ENCODE measurements at regions not wholly inside any gene's neighbourhood (a gene's known extent, or its start where the extent isn't known, plus 50 kb on each side); places are given as distances from the start of the nearest gene placed in this dataset.
"Not testable (repeated sequence)": the region's sequence is repeated elsewhere in the genome, so short reads cannot be mapped to it uniquely, and the experiment has no call there.

DNA sequence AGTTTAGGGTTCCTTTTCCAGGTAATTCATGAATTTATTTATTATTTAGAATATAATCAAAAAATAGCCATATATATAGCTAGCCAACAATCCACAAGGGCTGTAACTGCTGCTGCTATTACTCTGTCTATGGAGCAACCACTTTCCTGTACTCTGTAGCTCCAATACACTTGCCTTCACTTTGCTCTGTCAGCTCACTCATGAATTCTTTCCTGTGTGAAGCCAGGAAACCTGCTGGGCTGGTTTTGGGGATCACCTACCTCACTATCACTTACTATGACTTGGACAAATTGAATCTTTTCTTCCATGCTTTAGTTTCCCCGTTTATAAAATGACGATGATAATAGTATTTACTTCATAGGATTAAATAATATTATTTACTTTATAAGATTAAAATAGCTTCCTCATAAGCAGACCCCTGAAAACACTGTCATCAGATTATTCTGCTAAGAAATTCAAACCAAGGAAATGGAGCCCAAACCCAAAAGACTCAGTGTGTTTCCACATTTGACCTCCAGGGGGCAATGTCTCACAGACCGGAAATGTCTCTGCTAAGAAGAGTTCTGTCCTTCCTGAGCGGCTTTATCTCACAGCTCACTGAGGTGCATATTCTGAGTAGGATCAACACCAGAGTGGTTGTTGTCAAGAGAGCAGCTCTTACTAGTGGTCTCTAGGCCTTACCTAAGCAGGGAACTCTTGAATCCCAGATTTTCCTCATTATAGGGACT lies 457.1 kb downstream of the DAD1 start:
- DNase-seq, result no peak

DNA sequence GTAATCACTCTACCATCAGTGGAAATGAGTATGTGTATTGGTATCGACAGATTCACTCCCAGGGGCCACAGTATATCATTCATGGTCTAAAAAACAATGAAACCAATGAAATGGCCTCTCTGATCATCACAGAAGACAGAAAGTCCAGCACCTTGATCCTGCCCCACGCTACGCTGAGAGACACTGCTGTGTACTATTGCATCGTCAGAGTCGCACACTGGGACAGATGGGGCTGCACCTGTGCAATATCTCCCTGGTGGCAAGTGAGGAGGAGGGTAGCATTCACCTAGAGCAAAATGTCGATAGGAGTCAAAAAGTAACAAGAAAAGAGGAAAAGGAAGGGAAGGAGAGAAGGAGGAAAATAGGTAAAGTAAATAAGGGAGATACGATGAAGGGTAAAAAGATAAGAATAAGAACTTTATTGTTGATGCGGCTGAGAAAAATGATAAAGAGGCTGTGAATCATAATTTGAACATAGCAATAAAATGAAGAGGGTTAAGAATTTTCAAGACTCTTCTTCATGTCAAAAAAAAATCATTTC lies 450.5 kb upstream of the OR4E1 start:
- DNase-seq, result no peak

DNA sequence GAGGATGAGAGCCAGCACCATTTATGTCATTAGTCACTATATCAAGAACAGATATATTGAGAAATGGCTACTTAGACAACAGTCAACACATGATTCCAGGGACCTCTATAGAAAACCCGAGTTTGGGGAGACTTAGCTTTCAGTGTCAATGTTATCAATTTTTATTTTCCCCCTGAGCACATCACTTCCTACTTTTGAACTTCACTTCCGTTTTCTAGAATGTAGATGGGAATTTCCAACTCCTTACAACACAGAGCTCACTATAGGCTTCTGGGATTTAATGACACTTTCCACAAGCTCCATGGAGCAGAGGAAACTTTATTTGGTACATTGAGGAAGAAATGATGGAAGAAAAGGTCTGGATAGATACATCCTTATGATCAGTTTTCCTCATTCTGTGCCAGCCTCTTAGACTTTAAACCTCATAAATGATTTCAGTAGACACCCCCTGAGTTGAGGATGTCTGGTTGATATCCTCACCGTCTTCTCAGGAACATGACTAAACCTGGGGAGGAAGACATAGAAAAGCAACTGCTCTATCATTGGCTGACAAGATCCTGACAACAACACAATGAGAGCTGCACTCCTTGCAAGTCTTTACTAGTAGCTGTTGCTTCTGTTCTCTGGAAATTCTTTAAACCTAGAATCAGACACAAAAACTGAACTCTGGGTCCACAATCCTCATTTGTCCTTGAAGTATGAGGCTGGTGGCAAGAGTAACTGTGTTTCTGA lies 449.4 kb upstream of the OR4E1 start:
- no peak for DNase-seq

DNA sequence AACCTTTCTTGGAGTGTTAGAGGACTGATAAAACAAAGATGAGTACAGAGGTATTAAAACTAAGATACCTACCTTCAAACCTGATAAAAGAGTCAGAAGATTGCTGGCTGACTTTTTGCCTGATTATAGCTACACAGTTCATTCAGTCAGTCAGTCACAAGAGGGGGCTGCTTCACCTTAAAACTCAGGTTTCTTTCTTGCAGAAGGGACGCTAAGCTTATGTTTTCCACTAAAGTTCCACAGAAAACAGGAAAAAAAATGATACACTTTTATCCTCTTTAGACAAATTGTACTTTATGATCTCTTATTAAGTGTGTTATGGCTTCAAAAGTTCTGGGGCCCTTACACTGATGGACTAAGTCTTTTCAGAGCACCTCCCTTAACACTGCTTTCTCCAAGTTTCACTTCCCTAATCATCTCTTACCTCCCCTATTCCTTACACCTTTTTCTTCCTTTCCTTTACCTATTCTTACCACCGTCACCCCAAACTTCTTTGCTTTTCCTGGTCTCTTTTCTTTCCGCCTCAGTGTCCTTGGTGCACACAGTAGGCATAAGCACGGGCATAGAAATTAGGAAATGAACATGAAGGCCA lies 448.7 kb upstream of the OR4E1 start:
- no peak for DNase-seq

DNA sequence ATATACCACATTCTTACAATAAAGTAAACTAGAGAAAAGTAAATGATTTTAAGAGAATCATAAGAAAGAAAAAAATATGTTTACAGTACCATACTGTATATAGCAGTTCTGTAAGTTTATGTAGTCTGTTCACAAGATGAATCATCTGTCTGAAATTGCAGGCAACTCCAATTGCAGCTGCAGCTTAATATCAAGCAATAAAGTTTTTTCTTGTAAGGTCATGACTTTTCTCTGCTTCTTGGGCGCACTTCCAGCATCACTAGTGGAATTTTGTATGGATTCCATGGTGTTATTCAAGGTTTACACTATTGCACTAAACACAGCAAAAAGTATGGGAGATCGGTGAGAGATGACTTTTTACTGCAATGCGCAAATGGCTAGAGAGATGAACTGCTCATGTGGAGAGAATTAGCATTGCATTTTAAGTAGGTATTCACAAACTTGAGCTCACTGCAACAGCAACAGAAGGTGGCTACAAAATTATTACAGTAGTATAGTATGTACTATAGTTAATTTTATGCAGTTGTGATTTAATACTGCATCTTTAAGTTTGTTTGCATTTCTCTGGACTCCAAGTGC lies 445.4 kb upstream of the OR4E1 start:
- DNase-seq, result no peak

DNA sequence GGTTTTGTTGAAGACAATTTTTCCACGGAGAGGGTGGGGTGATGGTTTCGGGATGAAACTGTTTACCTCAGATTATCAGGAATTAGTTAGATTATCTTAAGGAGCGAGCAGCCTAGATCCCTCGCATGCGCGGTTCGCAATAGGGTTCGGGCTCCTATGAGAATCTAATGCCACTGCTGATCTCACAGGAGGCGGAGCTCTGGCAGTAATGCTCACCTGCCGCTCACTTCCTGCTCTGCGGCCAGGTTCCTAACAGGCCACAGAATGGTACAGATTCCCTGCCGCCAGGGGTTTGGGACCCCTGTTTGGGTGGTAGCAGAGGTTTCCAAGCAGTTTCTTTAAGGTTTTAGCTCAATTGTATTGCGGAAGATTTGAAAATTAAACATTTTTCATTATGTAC lies 439.8 kb upstream of the OR4E1 start:
- DNase-seq, result no peak

DNA sequence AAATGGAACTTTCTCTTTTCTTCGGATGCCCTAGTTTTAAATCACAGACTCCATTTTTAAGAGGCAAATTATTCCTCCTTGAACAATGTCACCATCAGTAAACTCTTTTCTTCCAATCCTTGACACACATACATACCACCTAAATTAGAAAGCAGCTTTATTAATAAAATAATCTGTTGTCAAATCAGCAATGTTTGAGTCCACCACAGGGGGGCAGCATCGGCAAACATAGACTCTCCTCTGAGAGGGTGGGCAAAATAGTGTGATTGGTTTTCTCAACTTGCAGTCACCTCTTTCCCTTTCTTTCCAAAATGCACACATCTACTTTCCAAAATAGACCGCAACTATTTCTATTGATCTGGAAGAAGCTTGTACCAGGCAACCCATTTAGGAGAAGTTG lies 438.4 kb upstream of the OR4E1 start:
- no peak for DNase-seq

DNA sequence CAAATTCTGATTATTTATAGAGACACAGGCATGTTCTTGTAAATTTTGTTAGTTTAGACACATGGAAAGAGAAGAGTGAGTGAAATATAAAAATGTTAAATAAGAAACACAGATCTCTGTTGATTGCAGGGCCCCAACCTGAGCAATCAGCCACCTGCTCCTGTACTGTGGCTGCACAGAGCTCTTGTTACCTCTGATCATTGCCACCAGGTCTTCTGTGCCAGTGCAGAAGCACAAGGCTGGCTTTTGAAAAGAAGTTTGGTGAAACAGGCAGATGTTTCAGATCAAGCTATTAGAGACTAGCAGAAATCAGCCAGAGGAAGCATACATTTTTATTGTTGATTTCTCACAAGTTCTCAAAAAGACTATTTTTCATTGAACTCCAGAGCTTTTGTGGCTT lies 434.1 kb upstream of the OR4E1 start:
- no peak for DNase-seq

DNA sequence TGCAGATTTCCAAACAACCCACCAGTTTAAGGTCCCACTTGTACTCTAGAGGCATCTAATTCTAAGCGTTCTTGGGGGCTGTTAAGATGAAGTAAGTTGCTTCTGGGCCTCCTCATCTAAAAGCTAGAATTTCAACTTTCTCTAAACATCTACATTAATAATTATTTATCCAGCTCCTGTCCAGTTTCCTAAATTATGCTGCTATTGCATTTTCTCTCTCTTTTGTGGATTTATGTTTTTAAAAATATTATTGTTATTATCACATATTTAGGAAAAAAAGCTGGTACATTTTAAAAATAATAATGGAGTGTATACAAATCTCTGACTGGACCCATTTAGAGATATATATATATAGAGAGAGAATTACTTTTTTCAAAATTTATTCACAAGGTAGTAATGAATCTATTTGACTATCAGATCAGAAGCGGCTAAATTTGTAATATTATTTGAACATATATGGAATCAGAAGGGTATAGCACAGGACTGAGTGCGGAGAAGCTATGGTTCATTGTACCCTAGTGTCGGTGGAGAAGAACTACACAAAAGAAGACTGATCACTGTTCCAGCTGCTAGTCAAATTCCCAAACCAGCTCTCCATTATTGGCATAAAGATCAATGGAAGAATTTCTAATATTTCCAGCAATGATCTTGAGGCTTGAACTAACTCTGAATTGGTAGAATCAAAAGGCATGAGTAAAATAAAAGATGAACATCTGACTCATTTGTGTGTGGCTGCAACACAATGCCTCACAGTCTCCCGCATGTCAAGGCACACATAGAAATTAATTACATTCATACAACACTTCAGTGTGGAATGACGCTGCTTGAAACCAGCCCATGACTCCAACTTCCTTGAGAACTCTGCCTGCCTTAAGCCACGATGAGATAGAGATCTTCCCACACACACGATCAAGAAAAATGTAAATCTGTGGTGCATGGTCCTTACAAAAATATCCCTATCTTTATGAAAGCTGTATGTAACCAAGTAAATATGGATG lies 433.4 kb upstream of the OR4E1 start:
- DNase-seq, result no peak

DNA sequence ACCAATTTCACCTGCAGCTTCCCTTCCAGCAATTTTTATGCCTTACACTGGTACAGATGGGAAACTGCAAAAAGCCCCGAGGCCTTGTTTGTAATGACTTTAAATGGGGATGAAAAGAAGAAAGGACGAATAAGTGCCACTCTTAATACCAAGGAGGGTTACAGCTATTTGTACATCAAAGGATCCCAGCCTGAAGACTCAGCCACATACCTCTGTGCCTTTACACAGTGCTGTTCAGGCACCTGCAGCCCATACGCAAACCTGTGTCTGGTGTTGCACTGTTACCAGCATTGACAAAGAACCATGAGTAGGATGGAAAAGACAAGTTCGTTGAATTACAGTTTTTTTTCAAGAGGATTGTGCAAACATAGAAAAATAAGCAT lies 432.0 kb upstream of the OR4E1 start:
- DNase-seq, result no peak

DNA sequence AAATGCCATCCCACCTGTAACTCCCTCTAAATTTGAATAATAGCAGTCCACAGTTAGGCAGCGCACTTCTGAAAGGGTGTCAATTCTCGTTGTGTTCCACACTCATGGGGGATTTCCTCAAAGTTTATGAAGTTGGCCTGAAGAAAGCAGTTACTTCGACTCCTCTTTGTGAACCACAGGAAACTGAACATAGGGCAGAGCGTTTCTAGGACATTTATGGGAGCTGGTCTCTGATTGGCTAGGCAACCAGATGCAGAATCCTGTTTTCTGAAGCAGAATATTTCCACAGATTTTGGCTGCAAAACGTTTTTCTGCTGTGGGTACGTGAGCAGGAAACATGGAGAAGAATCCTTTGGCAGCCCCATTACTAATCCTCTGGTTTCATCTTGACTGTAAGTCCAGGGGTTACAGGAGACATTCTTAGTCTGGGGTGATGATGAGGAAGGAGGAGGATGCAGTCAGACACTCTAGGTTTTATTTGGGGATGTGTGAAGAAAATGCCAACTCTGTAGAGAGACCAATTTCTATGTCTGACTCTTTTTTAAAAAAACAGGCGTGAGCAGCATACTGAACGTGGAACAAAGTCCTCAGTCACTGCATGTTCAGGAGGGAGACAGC lies 431.5 kb upstream of the OR4E1 start:
- no peak for DNase-seq

DNA sequence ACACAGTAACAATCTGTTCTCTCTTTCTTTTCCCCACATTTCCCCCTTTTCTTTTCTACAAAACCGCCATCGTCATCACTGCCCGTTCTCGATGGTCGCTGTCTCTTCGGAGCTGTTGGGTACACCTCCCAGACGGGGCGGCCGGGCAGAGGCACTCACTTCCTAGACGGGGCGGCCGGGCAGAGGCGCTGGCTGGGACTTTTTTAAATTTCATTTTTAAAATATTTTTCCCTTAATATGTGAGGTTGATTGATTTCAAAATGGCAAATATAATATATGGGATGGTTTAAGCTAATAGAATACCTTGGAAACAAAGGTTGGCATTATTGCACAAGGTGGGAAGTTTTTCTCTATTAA lies 427.1 kb upstream of the OR4E1 start:
- not testable (repeated sequence) for DNase-seq

DNA sequence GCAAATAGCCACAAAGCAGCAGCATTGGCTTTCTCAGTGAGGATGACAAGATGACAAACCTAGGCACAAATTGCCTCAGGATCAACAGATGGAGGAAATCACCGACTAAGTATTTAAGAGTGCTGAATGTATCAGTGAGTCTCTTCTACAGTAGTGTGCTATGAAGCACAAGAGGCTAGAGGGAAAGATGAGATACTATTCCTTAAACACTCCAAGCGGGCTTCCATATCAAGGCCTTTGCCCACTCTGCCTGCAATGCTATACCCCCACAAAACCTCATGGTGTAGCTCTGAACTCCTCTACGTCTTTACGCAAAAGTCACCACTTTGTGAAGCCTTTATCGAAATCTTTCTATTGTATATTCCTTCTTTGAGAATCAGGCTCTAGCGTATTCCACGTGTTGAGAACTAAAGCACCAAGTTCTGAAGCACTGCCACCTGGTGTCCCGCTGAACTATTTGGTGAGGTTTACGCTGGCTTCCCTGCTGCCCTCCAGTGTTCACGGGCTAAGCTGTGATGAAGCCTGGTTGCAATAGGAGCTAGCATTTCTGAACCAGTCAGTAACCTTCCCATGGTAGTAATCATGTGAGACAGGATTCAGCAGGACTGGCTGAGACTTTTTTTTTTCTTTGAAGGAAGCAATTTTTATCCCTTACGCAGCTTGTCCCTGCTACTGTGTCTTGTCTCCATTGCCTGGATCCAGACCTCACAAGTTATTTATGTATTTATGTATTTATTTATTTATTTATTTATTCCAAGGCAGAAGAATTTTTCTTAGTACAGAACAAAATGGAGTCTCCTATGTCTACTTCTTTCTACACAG lies 426.5 kb upstream of the OR4E1 start:
- no peak for DNase-seq

DNA sequence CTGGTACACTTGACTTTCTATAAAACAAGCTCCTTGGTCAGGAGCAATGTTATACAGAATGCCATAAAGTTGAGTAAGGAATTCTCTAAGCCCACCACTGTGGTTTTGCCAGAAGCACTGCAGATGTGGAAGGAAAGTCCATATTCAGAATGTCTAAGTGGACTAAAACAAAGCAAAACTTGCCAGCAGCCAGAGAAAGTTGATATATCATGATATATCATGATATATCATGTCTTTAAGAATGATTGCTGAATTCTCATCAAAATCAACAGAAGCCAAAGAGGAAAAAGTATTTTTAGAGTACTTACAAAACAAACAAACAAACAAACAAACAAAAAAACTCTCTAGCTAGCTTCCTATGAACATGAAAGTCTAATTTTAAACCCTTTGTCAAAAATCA lies 424.8 kb upstream of the OR4E1 start:
- DNase-seq, result no peak

DNA sequence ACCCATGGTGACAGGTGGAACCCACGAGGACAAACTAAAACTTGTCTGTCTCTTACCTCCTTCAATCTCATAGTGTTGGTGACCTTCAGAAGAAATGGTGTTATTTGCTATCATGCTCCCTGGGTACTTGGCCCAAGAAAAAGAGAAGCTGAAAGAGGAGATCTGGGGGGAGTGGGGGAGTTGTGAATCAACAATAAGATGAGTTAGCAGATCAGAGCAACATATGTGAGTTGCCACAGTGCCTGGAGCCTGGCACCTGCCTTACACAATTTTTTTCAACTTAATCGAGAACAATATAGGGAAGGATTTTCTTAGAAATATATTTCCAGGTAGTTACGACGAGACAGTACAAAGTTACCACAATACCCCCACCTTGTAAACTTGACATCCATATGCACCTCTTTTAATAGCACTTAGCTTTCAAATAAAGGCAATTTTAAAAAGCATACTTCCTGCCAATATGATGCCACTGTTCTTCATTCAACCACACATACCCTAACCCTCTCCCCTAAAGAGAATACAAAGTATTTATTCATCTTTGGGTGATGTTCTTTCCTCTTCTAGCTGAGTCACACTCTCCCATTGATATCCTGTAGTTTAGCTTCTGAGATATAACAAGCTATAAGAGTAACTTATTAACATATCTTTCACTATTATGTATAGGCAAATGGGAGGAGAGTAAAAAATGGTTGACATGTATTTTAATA lies 424.1 kb upstream of the OR4E1 start:
- DNase-seq, result no peak

DNA sequence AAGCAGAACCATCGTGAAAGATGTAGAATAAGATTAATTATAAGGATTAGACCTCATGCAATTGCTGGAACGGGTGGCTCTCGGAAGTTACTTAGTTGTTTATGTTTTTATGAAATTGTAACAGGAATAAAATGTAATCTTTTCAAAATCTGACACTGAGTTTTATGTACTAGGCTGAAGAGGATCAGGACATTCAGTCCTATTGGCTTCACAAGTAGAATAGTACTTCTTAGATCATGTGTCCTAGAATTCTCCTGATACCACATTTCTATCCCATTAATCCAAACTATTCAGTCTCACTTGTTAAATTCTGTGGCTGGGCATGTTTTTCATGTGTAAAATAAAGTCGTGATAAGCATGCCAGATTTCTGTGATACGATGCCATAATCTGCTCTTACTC lies 423.5 kb upstream of the OR4E1 start:
- DNase-seq, result no peak

DNA sequence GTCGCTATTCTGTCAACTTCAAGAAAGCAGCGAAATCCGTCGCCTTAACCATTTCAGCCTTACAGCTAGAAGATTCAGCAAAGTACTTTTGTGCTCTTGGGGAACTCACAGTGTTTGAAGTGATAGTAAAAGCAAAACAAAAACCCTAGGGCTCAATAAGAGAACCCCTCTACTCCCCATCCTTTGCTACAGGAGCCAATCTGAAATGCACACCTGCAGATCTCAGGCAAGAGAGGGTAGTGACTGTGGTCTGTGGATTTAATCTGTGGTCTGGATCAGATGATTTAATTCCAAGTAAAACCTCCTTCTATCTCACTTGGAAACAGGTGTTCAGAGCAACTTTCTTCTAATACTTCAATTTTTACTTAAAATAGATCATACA lies 422.9 kb upstream of the OR4E1 start:
- no peak for DNase-seq

DNA sequence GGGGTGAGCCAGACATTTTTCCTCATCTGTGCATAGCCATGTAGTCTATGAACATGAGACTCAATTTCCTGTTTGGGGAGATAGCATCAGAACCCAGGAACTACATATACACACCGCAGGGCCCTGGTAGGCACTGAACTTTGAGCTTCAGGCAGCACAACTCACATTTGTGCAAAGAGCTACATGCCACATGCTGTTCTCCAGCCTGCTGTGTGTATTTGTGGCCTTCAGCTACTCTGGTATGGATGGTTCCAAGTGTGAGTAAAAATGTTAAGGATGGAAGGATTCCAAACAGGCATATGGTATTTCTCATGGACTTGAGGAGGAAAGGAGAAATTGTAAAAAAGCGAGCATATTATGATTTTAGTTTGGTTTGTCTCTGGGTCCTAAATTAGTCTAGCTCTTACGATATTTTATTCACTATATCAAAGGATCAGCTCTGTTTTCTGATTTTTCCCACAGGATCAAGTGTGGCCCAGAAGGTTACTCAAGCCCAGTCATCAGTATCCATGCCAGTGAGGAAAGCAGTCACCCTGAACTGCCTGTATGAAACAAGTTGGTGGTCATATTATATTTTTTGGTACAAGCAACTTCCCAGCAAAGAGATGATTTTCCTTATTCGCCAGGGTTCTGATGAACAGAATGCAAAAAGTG lies 422.4 kb upstream of the OR4E1 start:
- no peak for DNase-seq

DNA sequence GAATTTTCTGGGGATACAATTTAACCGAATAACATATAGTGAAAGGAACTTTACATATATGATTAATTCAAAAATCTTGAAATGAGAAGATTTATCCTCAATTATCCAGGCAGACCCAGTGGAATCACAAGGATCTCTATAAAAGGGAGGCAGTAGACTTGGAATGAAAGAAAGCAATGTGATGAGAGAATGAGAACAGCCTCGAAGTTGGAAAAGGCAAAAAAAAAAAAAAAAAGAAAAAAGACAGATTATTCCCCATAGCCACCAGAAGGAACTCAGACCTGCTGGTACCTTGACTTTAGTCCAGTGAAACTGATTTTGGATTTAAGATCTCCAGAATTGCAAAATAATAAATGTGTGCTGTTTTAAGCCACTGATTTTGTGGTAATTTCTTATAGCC lies 416.3 kb upstream of the OR4E1 start:
- DNase-seq, result no peak

Measured in NCI-H2029 treated with DMSO at 0.1 percent for 48 hours (cell line).